Lower leg skin (tissue), 4 donors: ENCODE measurements at regions not wholly inside any gene's neighbourhood (a gene's known extent, or its start where the extent isn't known, plus 50 kb on each side); places are given as distances from the start of the nearest gene placed in this dataset.

Source experiments
- DNase-seq, 2 donors: peaks; one replicate each; pipeline ENCODE4 v3.0.0-alpha.2; 2019; ENCODE audit warnings: low spot score in 2 of 2
- H3K4me3 ChIP-seq: fragments of 200-600 bp; sonication (generic); 2 replicates; pipeline ENCODE4 v1.5.1; 2017; ENCODE audit warnings: mild to moderate bottlenecking, low read depth; ENCODE audit not compliant: poor library complexity, severe bottlenecking
- POLR2A ChIP-seq, 2 donors: fragments of 450-650 bp; IDR thresholded peaks; one replicate each; pipeline ENCODE4 v1.6.1; 2016 to 2017; ENCODE audit warnings: antibody characterized with exemption in 2 of 2, mild to moderate bottlenecking in 1 of 2, moderate library complexity in 1 of 2
- WGBS, 2 donors: methylation state at CpG; one replicate each; pipeline ENCODE4 v1.1.5; 2018; 5-methylcytosine and 5-hydroxymethylcytosine counted together
- intact Hi-C: fragments of 100-400 bp; cut with DNase I; formaldehyde crosslinking; loops from one replicate; pipeline ENCODE4 v1.15.0; 2023; ENCODE audit warnings: low total_unique reads
- TF ChIP-seq, protein P1 (sequence below), 3 donors: fragments of 450-650 bp; IDR thresholded peaks; one replicate each; pipeline ENCODE4 v1.5.1; 2016; ENCODE audit warnings: antibody characterized with exemption in 3 of 3, mild to moderate bottlenecking in 3 of 3, moderate library complexity in 2 of 3

- no peak overlapping the region for H3K4me3 ChIP-seq
- 48 to 55% methylated on average over 6 of the region's 6 CpGs for WGBS, 2 donors
- DNase-seq: no peak
- intact Hi-C loops: no loop called here
- TF ChIP-seq POLR2A (IDR thresholded peaks at IDR 0.05): no peak
- TF ChIP-seq, protein P1, sequence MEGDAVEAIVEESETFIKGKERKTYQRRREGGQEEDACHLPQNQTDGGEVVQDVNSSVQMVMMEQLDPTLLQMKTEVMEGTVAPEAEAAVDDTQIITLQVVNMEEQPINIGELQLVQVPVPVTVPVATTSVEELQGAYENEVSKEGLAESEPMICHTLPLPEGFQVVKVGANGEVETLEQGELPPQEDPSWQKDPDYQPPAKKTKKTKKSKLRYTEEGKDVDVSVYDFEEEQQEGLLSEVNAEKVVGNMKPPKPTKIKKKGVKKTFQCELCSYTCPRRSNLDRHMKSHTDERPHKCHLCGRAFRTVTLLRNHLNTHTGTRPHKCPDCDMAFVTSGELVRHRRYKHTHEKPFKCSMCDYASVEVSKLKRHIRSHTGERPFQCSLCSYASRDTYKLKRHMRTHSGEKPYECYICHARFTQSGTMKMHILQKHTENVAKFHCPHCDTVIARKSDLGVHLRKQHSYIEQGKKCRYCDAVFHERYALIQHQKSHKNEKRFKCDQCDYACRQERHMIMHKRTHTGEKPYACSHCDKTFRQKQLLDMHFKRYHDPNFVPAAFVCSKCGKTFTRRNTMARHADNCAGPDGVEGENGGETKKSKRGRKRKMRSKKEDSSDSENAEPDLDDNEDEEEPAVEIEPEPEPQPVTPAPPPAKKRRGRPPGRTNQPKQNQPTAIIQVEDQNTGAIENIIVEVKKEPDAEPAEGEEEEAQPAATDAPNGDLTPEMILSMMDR (IDR thresholded peaks at IDR 0.05): no peak
Measured at GRCh38 chr4:57265831-57266582, 155.8 kb upstream of the IGFBP7 start.

GRCh38 chr4:57254754-57255153 is 144.6 kb upstream of the IGFBP7 start:
- intact Hi-C loops: no loop called here
- TF ChIP-seq, protein P1 (IDR thresholded peaks at IDR 0.05): no peak
- no peak for TF ChIP-seq POLR2A (IDR thresholded peaks at IDR 0.05)
- H3K4me3 ChIP-seq: no peak overlapping the region
- no peak for DNase-seq

GRCh38 chr4:57249083-57249482 is 138.9 kb upstream of the IGFBP7 start:
- intact Hi-C loops: no loop called here
- 9 to 17% methylated on average over 1 of the region's 1 CpG for WGBS, 2 donors
- H3K4me3 ChIP-seq: no peak overlapping the region
- DNase-seq: no peak
- no peak for TF ChIP-seq POLR2A (IDR thresholded peaks at IDR 0.05)
- TF ChIP-seq, protein P1 (IDR thresholded peaks at IDR 0.05): no peak

GRCh38 chr4:57243076-57243475 is 132.9 kb upstream of the IGFBP7 start:
- TF ChIP-seq POLR2A (IDR thresholded peaks at IDR 0.05): no peak
- TF ChIP-seq, protein P1 (IDR thresholded peaks at IDR 0.05): no peak
- H3K4me3 ChIP-seq: no peak overlapping the region
- DNase-seq: no peak
- WGBS, 2 donors: 51 to 63% methylated on average over 2 of the region's 2 CpGs
- intact Hi-C loops: no loop called here

DNA sequence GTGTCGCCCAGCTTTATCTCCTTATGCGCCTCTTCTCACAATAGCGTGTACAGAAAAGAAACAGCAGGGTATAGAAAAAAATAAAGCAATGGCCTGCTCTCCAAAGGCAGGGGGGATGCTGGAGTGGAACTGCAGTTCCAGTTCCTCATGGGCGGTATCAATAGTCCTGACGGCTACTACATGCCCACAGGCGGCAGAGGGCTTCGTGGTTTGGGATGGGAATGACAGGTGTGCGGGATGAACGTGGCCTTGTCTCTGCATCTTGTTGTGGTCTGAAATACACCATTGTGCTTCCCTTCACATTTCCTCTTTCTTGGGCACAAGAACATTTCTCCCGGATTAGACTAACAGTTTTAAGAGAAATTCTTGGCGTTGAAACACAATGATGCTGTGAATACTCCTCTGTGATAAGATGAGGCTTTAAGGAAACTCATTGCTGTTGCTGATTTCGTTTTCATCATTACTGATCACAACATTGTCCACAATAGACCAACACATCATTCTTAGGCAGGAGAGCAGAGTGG is 124.1 kb upstream of the IGFBP7 start:
- TF ChIP-seq, protein P1 (IDR thresholded peaks at IDR 0.05): no peak
- WGBS, 2 donors: 73 to 82% methylated on average over 12 of the region's 12 CpGs
- intact Hi-C loops: no loop called here
- H3K4me3 ChIP-seq: no peak overlapping the region
- no peak for DNase-seq

DNA sequence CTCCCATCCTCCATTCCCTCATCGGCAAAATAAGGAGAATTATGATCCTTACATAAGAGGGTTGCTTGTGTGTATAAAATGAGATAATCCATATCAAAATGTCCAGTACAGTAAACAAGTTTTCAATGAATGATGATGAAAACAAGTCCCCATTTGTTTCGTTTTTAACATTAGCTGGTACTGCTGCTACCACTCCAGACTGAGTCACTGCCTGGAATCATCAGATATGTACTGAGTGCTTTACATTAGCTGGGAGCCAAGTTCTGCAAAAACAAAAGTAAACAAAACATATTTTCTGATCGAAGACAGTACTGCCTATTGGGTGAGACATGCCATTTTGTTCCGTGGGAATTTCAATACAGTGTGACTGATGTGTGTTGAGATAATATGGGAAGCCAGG is 123.2 kb upstream of the IGFBP7 start:
- WGBS, 2 donors: 42 to 45% methylated on average over 4 of the region's 4 CpGs
- H3K4me3 ChIP-seq: no peak overlapping the region
- DNase-seq: no peak
- intact Hi-C loops: no loop called here
- no peak for TF ChIP-seq POLR2A (IDR thresholded peaks at IDR 0.05)
- TF ChIP-seq, protein P1 (IDR thresholded peaks at IDR 0.05): no peak
